CD14-positive monocyte (primary cell): ENCODE measurements at regions not wholly inside any gene's neighbourhood (a gene's known extent, or its start where the extent isn't known, plus 50 kb on each side); places are given as distances from the start of the nearest gene placed in this dataset.

ENCODE experiments used
- DNase-seq, 3 donors: peaks; one replicate each; pipeline ENCODE4 v3.0.0-alpha.2; 2011 to 2022
- H2AFZ ChIP-seq: 2 replicates; pipeline ENCODE4 v1.6.0; 2012; ENCODE audit warnings: mild to moderate bottlenecking, low read depth, low read length, inconsistent platforms; ENCODE audit not compliant: insufficient read depth, poor library complexity, severe bottlenecking
- H3K27ac ChIP-seq, 2 donors: 1 replicate in 1 of 2; 2 replicates in 1 of 2; pipeline ENCODE4 v1.5.1; 2012 to 2013; ENCODE audit warnings: low read length in 2 of 2, control low read depth in 1 of 2, inconsistent platforms in 1 of 2, low read depth in 1 of 2, mild to moderate bottlenecking in 1 of 2
- H3K27me3 ChIP-seq, 2 donors: one replicate each; pipeline versions ENCODE4 v1.6.0 to v1.6.1; 2011 to 2013; ENCODE audit warnings: low read length in 2 of 2; ENCODE audit not compliant: control insufficient read depth in 2 of 2, insufficient read depth in 2 of 2
- H3K36me3 ChIP-seq, 2 donors: replicated peaks in 1 of 2; 1 replicate in 1 of 2; 2 replicates in 1 of 2; pipeline versions ENCODE4 v1.5.1 to v1.6.1; 2012 to 2013; ENCODE audit warnings: low read length in 2 of 2, control low read depth in 1 of 2, inconsistent platforms in 1 of 2, mild to moderate bottlenecking in 1 of 2; ENCODE audit not compliant: insufficient read depth in 2 of 2, control insufficient read depth in 1 of 2
- H3K4me1 ChIP-seq, 2 donors: 1 replicate in 1 of 2; 2 replicates in 1 of 2; pipeline versions ENCODE4 v1.5.1 to v1.6.1; 2012 to 2013; ENCODE audit warnings: low read length in 2 of 2, control low read depth in 1 of 2, inconsistent platforms in 1 of 2, mild to moderate bottlenecking in 1 of 2, moderate library complexity in 1 of 2; ENCODE audit not compliant: insufficient read depth in 2 of 2, control insufficient read depth in 1 of 2
- H3K4me2 ChIP-seq: replicated peaks from 2 replicates; pipeline ENCODE3; 2012; ENCODE audit warnings: low read length, moderate library complexity, mild to moderate bottlenecking; ENCODE audit not compliant: poor library complexity, severe bottlenecking; ENCODE audit errors: extremely low read depth
- H3K4me3 ChIP-seq, 3 experiments: fragments of 200-600 bp in 1 of 3; sonication (generic) in 1 of 3; replicated peaks in 1 of 3; 1 replicate in 2 of 3; 2 replicates in 1 of 3; pipeline ENCODE4 v1.5.1; 2011 to 2013; ENCODE audit warnings: low read length in 3 of 3, mild to moderate bottlenecking in 3 of 3, control low read depth in 2 of 3, low read depth in 2 of 3, inconsistent platforms in 1 of 3, moderate library complexity in 1 of 3
- H3K79me2 ChIP-seq: 2 replicates; pipeline ENCODE4 v1.6.0; 2012; ENCODE audit warnings: mild to moderate bottlenecking, control low read depth, inconsistent platforms, low read length, moderate library complexity; ENCODE audit not compliant: insufficient read depth
- H3K9ac ChIP-seq: 2 replicates; pipeline ENCODE4 v1.6.0; 2017; ENCODE audit warnings: low read length, mild to moderate bottlenecking; ENCODE audit not compliant: insufficient read depth, poor library complexity, severe bottlenecking
- H3K9me3 ChIP-seq, 2 donors: replicated peaks in 1 of 2; 1 replicate in 1 of 2; 2 replicates in 1 of 2; pipeline versions ENCODE4 v1.5.1 to v1.6.1; 2012 to 2013; ENCODE audit warnings: low read length in 2 of 2, control low read depth in 1 of 2; ENCODE audit not compliant: control insufficient read depth in 1 of 2, insufficient read depth in 1 of 2
- H4K20me1 ChIP-seq: 2 replicates; pipeline ENCODE4 v1.6.0; 2012; ENCODE audit warnings: mild to moderate bottlenecking, low read length, control low read depth, moderate library complexity; ENCODE audit not compliant: insufficient read depth
- H3K27ac Mint-ChIP-seq, 7 donors: one replicate each; pipeline ENCODE4 v1.8.0; 2020; ENCODE audit warnings: mild to moderate bottlenecking in 7 of 7, mixed read lengths in 7 of 7, moderate library complexity in 6 of 7, inconsistent platforms in 2 of 7
- H3K27me3 Mint-ChIP-seq, 3 donors: one replicate each; pipeline ENCODE4 v1.8.0; 2021 to 2022; ENCODE audit warnings: low read depth in 3 of 3, mild to moderate bottlenecking in 3 of 3, mixed read lengths in 3 of 3, moderate library complexity in 3 of 3, inconsistent platforms in 1 of 3
- H3K36me3 Mint-ChIP-seq, 2 donors: one replicate each; pipeline ENCODE4 v1.8.0; 2020; ENCODE audit warnings: mixed read lengths in 2 of 2, inconsistent platforms in 1 of 2, mild to moderate bottlenecking in 1 of 2
- H3K4me1 Mint-ChIP-seq: one replicate; pipeline ENCODE4 v1.8.0; 2020; ENCODE audit warnings: mild to moderate bottlenecking, mixed read lengths
- H3K4me3 Mint-ChIP-seq, 2 donors: one replicate each; pipeline ENCODE4 v1.8.0; 2020; ENCODE audit warnings: mild to moderate bottlenecking in 2 of 2, mixed read lengths in 2 of 2, moderate library complexity in 1 of 2
- H3K9me3 Mint-ChIP-seq, 7 donors: one replicate each; pipeline ENCODE4 v1.8.0; 2020 to 2022; ENCODE audit warnings: mixed read lengths in 7 of 7, mild to moderate bottlenecking in 6 of 7, moderate library complexity in 6 of 7, inconsistent platforms in 2 of 7
- WGBS: methylation state at CpG from one replicate; pipeline ENCODE4 v1.1.5; 2013; ENCODE audit warnings: missing lambda C conversion rate; ENCODE audit not compliant: insufficient coverage; 5-methylcytosine and 5-hydroxymethylcytosine counted together
- intact Hi-C, 2 donors: fragments of 100-400 bp; cut with micrococcal nuclease; formaldehyde crosslinking; loops; one replicate each; pipeline versions ENCODE4 v1.15.0 to v1.15.1; 2023
- TF ChIP-seq, protein P1 (sequence below): fragments of 200-600 bp; IDR thresholded peaks from one replicate; pipeline ENCODE4 v1.8.0; 2022; ENCODE audit warnings: antibody characterized with exemption, mild to moderate bottlenecking

GRCh38 chr3:168803536-168803935, 707.8 kb upstream of the GOLIM4 start:
- Mint-ChIP-seq H3K4me1 (no peaks in the 10 kb centered on the region), H3K4me3 (no peak overlapping the region), H3K9me3 (peaks cover 0 to 1% (median 0%) of the 10 kb centered on the region in 7 donors), H3K27ac (no peak overlapping the region), H3K27me3 (no peaks in the 10 kb centered on the region), H3K36me3 (no peaks in the 10 kb centered on the region)
- no peaks in the 10 kb centered on the region for H4K20me1 ChIP-seq
- H3K4me1 ChIP-seq, result no peaks in the 10 kb centered on the region
- no peak overlapping the region for H3K4me2 ChIP-seq
- no peaks in the 10 kb centered on the region for H3K79me2 ChIP-seq
- no peaks in the 10 kb centered on the region for H3K9me3 ChIP-seq
- intact Hi-C loops, result no loop called here
- no CpG with 5 or more reads among the region's 1 CpG for WGBS
- no peak overlapping the region for H3K27ac ChIP-seq
- no peak overlapping the region for H3K4me3 ChIP-seq
- no peak for DNase-seq
- no peaks in the 10 kb centered on the region for H3K27me3 ChIP-seq
- no peak overlapping the region for H3K9ac ChIP-seq
- no peaks in the 10 kb centered on the region for H3K36me3 ChIP-seq
- TF ChIP-seq, protein P1, sequence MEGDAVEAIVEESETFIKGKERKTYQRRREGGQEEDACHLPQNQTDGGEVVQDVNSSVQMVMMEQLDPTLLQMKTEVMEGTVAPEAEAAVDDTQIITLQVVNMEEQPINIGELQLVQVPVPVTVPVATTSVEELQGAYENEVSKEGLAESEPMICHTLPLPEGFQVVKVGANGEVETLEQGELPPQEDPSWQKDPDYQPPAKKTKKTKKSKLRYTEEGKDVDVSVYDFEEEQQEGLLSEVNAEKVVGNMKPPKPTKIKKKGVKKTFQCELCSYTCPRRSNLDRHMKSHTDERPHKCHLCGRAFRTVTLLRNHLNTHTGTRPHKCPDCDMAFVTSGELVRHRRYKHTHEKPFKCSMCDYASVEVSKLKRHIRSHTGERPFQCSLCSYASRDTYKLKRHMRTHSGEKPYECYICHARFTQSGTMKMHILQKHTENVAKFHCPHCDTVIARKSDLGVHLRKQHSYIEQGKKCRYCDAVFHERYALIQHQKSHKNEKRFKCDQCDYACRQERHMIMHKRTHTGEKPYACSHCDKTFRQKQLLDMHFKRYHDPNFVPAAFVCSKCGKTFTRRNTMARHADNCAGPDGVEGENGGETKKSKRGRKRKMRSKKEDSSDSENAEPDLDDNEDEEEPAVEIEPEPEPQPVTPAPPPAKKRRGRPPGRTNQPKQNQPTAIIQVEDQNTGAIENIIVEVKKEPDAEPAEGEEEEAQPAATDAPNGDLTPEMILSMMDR, result no peak
- H2AFZ ChIP-seq, result no peak overlapping the region

DNA sequence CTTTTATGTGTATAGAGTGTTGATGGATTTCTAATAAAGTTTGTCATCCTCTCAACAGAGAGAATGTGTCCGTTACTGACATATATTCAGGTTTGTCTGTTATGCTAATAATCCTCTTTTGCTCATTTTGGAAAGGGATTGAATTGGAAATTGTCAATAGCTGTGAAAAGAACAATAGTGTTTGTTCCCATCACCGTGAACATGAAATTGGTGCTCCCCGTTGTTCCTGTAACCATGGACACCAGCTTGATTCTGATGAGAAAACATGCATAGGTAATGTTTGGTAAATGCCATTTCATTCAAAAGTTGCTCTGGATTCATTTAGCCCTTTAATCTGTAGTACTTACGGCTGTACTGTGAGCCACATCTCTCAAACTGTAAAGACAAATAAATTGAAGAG, 707.0 kb upstream of the GOLIM4 start:
- Mint-ChIP-seq H3K27ac (no peak overlapping the region), H3K4me3 (no peak overlapping the region), H3K9me3 (peaks cover 0 to 1% (median 0%) of the 10 kb centered on the region in 7 donors), H3K4me1 (no peaks in the 10 kb centered on the region), H3K36me3 (no peaks in the 10 kb centered on the region), H3K27me3 (no peaks in the 10 kb centered on the region)
- no peak overlapping the region for H3K4me3 ChIP-seq
- intact Hi-C loops, result no loop called here
- H3K79me2 ChIP-seq, result no peaks in the 10 kb centered on the region
- no peak for DNase-seq
- H3K4me1 ChIP-seq, result no peaks in the 10 kb centered on the region
- H4K20me1 ChIP-seq, result no peaks in the 10 kb centered on the region
- no peaks in the 10 kb centered on the region for H3K27me3 ChIP-seq
- no peak overlapping the region for H3K27ac ChIP-seq
- WGBS, result 83% methylated on average over 2 of the region's 4 CpGs
- TF ChIP-seq, protein P1, result no peak
- no peak overlapping the region for H2AFZ ChIP-seq
- no peaks in the 10 kb centered on the region for H3K36me3 ChIP-seq
- H3K9ac ChIP-seq, result no peak overlapping the region
- H3K9me3 ChIP-seq, result no peaks in the 10 kb centered on the region
- H3K4me2 ChIP-seq, result no peak overlapping the region
